SH-SY5Y (cell line): ENCODE measurements at regions not wholly inside any gene's neighbourhood (a gene's known extent, or its start where the extent isn't known, plus 50 kb on each side); places are given as distances from the start of the nearest gene placed in this dataset.

Experiments
- GATA2 ChIP-seq: IDR thresholded peaks from 2 replicates; pipeline ENCODE4 v1.6.1; 2011; ENCODE audit warnings: mild to moderate bottlenecking, low read depth, low read length
- GATA3 ChIP-seq: IDR thresholded peaks from 2 replicates; pipeline ENCODE4 v1.6.1; 2011; ENCODE audit warnings: low read depth, mild to moderate bottlenecking, low read length, moderate library complexity

- TF ChIP-seq GATA3, result no peak
- no peak for TF ChIP-seq GATA2
Measured at GRCh38 chr16:86129541-86129940, 230.6 kb downstream of the IRF8 start.
